ENCODE measurements at regions not wholly inside any gene's neighbourhood (a gene's known extent, or its start where the extent isn't known, plus 50 kb on each side); places are given as distances from the start of the nearest gene placed in this dataset.
A peak's percentile ranks its signal among the peaks of the same experiment; 100 is the strongest.
"Not testable (repeated sequence)": the region's sequence is repeated elsewhere in the genome, so short reads cannot be mapped to it uniquely, and the experiment has no call there.

DNA sequence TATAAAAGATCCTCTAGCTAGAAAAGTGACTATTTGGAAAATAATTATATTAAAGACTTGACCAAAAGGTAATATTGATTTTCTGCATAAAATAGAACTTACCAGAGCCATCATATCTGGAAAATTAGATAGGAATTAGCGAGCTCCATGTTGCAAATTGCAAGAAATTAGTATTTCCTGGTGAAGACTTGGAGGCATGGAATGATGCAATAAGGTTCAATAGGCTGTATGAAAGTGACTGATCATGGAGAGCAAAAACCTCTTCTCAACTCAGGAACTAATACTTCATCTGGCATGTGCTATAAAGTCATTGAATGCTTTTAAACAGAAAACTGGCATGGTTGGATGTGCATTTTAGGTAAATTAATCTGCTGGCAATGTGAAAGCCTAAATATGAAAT lies 66.3 kb upstream of the UFM1 start:
- no peak for DNase-seq (ENCODE audit: low read depth)

DNA sequence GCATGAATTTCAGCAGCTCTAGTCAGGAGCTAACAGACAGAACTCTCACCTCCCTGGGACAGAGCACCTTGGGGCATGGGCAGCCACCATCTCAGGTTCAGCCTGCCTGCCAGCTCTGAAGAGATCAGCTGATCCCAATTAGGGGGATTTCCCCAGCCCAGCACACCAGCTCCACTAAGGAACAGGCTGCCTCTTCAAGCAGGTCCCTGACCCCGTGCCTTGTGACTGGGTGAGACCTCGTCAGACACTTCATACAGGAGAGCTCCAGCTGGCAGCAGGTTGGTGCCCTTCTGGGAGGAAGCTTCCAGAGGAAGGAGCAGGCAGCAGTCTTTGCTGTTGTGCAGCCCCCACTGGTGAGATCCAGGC lies 84.5 kb upstream of the UFM1 start:
- DNase-seq (ENCODE audit: low read depth), result no peak

DNA sequence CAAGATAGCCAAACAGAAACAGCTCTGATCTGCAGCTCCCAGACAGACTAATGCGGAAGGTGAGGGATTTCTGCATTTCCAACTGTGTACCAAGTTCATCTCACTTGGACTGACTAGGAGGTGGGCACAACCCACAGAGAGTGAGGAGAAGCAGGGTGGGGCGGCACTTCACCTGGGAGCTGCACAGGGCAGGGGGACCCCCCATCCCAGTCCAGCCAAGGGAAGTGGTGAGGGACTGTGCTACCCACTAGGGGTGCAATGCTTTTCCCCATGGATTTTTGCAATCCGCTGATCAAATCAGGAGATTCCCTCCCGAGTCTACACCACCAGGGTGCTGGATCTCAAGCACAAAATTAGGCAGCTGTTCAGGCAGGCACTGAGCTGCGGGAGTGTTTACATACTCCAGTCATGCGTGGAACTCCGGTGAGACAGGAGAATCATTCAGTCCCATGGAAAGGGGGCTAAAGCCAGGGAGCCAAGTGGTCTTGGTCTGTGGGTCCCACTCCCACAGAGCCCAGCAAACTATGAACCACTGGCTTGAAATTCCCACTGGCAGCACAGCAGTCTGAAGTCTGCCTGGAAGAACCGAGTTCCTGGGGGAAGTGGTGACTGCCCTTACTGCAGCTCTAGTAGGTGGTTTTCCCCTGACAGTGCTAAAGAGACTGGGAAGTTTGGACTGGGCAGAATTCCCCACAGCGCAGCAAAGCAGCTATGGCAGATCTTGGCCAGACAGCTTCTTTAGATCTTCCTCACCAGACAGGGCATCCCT lies 85.1 kb upstream of the UFM1 start:
- no peak for DNase-seq (ENCODE audit: low read depth)

DNA sequence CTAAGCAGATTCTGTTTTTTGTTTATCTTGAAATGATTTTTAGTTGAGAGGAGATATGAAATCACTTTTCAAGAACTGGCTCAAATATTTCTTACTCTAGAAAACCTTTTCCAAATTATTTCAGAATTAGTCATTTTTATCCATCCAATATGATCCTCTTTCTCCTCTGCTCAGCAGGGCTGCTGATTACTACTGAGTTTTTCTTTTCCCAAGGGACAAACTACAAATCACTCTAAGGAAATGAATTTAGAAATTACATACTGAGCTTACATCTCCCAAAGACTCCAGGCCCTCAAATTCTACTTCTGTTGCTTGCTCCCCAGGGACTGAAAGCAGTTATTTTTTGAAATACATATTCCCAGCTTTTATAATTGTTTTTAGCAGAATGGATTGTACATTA lies 87.4 kb upstream of the UFM1 start:
- peak; percentile 3 for DNase-seq (ENCODE audit: low read depth)

DNA sequence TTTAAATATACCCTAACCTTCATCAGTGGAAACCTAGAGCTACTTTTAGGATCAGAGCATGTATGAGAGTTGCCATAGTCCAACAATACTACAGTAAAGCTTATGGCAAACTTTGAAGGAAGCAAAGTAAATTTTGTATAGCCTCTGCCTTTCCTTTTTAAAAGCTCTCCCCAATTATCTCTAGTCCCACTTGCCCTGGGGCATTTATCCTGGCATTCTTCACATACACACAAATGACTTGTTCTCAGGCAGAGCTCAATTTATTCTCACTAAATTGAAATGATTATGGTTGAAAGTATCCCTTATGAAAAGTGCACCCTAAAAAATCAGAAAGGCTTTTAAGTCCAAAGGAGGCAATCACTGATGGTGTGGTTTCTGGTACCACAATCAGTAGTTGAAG lies 94.1 kb upstream of the UFM1 start:
- no peak for DNase-seq (ENCODE audit: low read depth)

DNA sequence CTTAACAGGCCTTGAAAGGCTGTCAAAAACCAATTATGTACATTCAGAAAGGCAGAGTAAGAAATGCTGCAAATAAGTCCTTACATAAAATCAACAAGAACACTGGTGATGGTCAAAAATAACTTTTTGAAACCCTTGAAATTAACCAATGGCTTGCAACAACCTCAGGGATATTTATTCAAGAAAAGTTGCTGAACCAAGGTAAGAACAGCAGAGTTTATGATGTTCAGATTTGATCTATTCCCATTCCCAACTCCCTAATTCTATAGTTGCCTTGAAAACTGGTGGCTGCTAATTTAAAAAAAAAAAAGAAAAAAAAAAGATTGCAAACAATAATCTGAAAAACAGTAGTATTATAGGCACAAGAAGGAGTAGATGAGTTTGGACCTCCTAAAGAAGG lies 109.8 kb upstream of the UFM1 start:
- DNase-seq (ENCODE audit: low read depth), result no peak

DNA sequence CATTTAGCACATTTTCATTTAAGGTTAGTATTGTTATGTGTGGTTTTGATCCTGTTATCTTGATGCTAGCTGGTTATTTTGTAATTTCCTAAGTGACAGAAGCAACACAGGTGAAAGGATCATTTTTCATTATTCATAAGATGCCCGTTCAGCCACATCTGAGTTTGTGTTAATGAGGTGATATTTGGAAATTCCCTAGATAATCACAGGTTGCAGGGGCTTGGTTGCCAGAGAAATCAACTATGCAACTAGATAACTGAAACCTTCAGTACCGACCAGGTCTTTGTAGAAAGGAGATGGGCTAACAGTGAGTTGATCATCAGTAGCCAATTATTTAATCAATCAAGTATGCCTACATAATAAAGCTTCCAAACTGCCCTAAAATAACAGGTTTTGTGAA lies 121.3 kb upstream of the UFM1 start:
- DNase-seq (ENCODE audit: low read depth), result no peak

DNA sequence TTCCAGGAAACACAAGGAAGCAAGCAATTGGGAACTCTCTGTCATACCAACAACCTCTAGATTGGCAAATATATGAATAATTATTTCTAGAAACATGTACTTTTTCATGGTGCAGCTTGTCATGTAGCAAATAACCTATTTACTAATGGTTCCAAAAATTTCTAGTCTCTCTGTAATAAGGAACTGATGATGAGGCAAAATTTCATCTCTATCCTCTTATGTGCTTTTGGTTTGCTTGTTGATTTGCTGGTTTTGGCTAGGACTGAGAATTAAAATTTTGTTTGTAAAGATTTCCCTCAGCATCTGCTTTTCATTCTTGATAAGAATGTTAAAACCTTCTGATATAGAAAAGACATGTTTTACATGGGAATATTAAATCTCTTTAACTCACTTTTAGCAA lies 123.2 kb upstream of the UFM1 start:
- DNase-seq (ENCODE audit: low read depth), result no peak

DNA sequence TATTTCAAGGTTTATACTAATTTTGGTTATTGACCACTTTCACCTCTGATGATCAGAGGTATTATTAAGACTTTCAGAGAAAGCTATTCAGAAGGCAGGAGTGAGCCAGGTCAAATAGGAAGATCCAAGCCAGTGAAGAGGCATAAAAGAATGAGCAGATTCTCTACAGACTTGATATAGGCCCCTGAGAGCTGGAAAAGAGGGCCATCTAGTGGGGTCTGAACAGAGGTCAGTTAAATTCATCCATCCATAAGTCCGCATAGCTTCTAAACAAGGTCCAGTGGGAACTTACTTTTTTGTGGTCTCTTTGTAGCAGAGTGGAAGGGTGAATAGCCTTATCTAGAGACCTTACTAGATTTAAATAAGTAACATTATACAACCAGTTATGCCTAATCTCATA lies 126.6 kb upstream of the UFM1 start:
- DNase-seq (ENCODE audit: low read depth), result peak; percentile 51

DNA sequence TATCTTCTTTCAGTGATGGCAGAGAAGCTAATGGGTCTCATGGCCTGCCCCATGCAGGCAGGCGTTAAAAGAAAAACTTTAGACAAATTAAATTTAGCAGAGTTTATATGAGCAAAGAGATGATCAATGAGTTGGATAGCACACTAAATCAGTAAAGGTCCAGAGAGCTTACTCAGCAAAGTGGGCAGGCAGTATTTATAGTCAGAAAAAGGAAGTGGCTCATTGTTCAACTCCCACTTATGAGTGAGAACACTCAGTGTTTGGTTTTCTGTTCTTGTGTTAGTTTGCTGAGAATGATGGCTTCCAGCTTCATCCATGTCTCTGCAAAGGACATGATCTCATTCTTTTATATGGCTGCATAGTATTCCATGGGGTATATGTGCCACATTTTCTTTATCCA lies 128.5 kb upstream of the UFM1 start:
- DNase-seq (ENCODE audit: low read depth), result not testable (repeated sequence)

DNA sequence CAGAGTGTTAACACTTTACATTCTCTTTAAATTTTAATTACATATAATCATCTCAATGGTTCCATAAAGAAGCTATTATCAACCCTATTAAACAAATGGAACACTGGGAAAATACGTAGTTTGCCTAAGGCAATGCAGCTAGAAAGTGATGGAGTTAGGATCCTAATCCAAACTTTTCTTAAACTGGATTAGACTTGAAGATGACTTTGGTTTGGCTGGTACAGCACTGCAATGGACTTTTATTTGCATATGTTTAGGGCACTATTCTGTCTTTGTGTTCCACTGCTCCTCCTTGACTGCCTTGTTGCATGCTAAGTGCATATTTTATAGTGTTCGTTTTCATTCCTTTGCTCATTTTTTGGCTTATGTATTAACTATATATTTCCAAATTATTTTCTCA lies 133.5 kb upstream of the UFM1 start:
- no peak for DNase-seq (ENCODE audit: low read depth)

DNA sequence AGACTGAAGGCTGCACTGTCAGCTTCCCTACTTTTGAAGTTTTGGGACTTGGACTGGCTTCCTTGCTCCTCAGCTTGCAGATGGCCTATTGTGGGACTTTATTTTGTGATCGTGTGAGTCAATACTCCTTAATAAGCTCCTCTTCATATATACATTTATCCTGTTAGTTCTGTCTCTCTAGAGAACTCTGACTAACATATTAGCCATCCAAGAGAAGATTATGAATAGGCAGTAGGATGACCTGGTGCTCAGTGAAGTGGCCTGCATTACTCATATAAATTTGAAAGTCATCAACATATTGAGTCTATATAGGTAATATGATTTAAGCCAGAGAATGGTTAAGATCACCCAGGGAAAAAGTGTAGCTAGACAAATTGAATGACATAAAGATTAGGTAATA lies 136.3 kb upstream of the UFM1 start:
- peak; percentile 1 for DNase-seq (ENCODE audit: low read depth)

DNA sequence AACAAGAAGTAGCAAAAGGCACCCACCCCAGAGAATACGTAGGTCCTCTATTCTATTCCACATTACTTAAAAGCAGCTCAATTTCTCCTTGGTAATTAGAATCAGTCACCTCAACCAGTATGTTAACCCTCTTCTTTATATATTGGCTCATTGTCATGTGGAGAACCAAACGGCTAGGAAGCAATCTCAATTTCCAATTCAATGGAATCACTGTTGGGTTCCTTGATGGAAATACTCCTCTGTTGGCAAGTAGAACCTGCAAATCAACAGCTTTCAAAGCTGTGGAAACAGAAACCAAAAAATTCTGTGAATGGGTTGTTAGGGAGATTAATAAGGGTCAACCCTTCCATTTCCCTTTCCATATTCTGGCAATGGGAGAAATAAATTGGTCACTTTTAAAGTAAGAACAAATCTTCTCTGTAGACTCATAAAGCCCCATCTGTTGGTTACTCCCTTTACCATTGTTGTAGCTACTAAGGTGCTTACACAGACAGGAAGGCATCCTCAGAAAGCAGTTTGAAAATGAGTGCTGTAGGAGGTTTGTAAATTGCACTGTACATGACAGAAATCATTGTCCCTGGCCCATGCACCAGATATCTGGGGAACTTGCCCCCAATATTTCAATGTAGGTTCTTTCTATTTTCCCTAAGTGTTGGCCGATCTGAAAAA lies 138.6 kb upstream of the UFM1 start:
- no peak for DNase-seq (ENCODE audit: low read depth)

DNA sequence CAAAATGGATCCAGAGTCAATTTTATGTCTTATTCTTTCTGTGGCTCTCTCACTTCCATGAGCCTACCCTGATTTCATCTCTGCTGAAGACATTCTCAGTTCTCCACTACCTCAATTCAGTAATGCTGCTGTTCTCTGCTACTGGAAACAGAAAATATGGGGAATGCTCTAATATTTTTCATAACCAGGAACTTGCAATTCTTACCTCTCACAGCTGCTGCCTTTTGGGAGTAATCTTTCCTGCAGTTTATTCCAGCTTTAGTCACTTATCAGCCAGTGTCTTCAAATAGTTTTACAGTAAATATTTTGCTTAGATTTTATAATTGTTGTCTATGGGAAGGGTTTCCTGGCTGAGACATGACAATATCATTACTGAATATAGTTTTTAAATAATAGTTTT lies 145.1 kb upstream of the UFM1 start:
- no peak for DNase-seq (ENCODE audit: low read depth)

DNA sequence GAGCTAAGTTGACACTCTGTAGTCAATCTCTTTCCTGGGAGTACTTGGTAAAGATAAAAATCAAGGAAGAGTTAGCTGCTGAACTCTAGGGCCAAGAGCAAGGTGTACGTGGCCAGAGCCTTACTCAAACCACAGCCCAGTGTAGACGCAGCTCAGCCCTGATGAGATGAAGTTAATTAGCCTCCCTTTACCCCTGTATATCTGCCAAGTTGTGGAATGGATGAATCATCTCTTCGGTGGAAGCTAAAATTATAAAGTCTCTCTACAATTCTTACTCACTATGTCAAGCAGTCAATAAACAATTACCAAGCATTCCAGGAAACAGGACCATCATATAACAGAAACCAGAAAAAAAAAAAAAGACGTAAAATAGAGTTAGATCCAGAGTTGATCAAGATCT lies 146.9 kb upstream of the UFM1 start:
- DNase-seq (ENCODE audit: low read depth), result peak; percentile 58

DNA sequence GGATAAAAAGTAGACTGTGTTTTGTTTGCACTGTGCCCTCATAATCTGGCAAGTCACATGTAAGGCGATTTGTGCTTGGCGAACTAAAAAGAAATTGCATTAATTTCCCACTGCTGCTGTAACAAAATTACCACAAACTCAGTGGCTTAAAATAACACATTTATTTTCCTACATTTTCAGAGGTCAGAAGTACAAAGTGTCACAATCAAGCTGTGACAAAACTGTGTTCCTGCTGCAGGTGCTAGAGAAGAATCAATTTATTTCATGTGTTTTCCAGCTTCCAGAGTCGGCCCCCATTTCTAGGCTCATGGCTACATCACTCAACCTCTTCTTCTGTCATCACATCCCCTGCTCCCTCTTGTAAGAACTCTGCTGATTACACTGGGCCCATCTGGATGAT lies 158.6 kb upstream of the UFM1 start:
- no peak for DNase-seq (ENCODE audit: low read depth)

DNA sequence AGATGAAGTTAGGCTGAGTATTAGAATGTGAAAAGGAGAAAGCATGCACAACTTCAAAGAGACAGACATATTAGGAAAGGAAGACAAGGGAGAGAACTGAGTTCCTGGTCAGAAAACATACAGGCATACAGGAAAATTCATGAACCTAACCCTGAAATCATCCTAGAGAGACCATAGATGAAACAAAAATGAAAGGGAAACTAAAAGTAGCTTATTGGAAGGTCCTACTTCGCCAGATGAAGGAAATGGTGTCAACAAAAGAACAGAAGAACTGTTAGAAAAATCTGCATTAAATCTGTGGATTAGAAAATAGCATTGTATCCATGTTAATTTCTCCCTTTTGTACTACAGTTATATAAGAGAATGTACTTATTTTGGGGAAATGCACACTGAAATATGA lies 169.0 kb upstream of the UFM1 start:
- peak; percentile 8 for DNase-seq (ENCODE audit: low read depth)

DNA sequence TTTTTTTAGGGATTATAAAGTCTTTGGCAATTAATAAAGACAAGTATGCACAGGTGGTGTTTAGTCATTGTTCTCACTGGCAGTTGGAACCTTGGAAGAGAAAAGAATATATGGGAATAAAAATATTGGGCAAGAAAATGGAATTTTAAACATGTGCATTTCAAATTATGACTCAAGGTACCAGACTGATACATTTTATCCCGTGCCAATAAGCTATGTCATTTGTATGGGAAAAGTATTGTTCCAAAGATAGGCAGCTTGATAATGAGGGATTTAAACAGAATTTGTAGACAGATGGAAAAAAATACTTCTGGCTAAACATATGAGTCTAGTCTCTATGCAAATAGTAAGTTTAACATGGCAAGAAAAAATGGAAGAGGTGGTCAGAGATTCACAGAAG lies 169.5 kb upstream of the UFM1 start:
- DNase-seq (ENCODE audit: low read depth), result peak; percentile 42

DNA sequence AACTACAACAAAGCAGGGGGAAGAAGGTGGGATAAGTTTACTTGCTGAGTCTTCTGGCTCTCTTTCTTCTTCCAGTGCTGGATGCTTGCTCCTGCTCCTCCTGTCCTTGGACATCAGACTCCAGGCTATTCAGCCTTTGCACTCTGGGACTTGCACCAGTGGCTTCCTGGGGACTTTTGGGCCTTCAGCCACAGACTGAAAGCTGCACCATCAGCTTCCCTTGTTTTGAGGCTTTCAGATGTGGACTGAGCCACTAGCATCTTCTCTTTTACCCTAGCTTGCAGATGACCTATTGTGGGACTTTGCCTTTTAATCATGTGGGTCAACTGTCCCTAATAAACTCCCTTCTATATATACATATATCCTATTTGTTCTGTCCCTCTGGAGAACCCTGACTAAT lies 173.0 kb upstream of the UFM1 start:
- DNase-seq (ENCODE audit: low read depth), result no peak

DNA sequence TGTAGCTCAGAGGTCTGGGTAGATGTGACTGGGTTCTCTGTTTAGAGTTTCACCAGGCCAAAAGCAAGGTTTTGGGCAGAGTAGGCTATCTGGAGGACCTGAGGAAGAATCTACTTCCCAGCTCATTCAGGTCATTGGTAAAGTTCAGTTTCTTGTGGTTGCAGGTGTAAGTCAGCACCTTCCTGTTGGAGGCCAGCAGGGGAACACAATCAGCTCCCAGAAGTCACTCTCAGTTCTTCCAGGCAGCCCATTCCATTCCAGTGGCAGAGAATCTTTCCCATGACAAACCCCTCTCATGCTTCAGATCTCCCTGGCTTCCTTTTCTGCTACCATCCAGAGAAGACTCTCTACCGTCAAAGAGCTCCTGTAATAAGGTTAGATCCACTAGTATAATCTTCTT lies 176.2 kb upstream of the UFM1 start:
- no peak for DNase-seq (ENCODE audit: low read depth)

DNA sequence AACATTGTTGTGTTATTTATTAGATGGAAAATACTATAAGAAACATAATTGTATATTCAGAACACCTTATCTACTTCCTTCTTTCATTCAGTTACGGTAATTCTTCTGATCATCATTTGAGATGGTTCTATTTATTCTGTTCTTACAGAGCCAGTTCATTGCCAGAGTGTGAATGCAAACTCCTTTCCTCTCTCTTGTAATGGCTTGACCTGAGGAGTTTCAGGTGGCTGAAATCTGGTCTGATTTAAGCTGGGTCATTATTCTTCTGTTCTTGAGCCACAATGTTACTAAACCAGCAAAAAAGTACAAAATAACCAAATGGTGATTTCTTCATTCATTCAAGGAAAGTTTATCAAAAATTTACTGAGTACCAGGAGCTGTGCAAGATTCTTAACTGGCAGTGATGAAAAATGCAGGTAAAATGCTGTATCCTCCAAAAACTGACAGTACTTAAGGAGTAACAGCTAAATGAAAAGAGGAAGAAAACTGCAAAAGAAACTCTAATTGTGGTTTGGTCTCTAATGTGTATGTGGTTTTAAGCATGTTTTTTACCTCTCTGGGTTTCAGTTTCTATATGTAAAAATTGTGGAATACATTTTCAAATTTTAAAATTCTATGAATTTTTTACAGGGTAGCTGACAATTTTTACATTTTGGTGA lies 182.4 kb upstream of the UFM1 start:
- DNase-seq (ENCODE audit: low read depth), result no peak

DNA sequence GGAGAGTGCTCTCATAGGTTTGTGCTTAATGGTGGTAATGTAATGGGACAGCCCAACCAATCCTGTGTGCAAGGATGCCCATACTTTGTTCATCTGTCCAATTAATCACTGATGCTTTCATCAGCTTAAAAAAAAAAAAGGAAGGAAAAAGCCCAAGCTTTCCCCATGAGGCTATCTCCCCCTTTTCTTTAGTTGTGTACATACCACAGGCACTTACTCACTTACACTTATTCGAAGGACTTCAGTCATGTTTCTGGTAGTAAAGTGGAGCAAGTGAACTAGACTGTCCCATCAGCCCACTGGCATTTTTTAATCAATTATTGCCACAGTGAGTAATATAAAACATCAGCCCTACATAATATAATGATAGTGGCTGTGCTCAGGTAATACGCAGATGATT lies 183.5 kb upstream of the UFM1 start:
- DNase-seq (ENCODE audit: low read depth), result peak; percentile 41

DNA sequence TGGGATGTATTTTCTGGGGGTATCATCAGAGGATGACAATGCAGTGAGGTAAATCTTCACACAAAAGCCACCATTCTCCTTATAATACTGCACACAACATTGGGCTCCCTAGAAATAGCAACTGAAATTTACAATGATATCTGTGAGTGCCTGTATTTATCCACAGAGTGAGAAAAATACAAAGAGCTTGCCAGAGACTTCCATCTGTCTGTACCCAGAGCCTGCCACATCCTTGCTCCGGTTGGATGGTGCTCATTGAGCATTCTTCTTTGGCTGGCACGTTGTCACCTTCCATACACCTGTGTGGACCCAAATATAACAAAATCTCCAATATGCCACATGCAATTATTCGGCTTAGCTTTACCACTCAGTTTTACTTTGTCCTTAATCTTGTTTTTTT lies 189.5 kb upstream of the UFM1 start:
- no peak for DNase-seq (ENCODE audit: low read depth)

DNA sequence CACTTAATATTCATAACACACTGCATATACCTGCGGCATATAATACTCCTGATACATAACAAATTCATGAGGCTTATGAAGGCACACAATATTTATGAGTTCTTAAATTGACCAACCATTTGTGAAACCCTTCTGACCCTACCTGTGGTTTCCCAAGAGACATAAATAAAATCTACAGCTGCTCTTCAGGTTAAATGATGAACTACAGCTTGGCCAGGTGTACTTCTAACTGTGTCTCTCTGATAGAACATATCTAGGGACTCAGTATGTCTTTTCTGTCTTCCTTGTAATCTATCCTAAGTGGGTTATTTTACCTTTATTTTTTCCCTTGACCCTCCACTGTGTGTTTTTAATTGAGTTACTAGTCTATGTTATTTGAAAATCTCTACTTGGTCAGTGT lies 189.9 kb upstream of the UFM1 start:
- no peak for DNase-seq (ENCODE audit: low read depth)
